ENCODE measurements at regions not wholly inside any gene's neighbourhood (a gene's known extent, or its start where the extent isn't known, plus 50 kb on each side); places are given as distances from the start of the nearest gene placed in this dataset.

DNA sequence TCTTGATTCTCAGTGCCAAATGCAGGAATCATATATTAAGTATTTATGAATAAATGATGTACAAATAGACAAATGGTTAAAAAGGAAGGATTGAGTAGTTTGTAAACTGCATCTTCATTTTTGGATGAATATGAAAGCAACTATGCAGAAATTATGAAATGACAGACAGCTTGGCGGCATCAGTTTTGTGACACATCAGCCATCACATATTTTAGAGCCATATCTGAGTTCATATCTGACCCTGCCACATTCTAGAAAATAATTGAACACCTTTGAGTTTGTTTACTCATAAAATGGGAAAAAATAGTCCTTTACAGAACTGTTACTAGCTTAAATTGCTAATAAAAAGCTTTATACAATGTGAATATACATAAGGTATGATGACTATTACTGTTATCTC is 448.2 kb downstream of the KIF20B start:
- no peak overlapping the region for H3K27ac ChIP-seq
- no peaks in the 10 kb centered on the region for H3K36me3 ChIP-seq
- 94% methylated on average over 1 of the region's 1 CpG for WGBS
- H3K4me3 ChIP-seq = no peak overlapping the region
- H3K9me3 ChIP-seq = no peaks in the 10 kb centered on the region
- intact Hi-C loops (cut with DNase I) = no loop called here
- no peaks in the 10 kb centered on the region for H3K27me3 ChIP-seq (replicated peaks; ENCODE audit: insufficient read depth)
- DNase-seq (ENCODE audit: low spot score) = no peak
- H3K4me1 ChIP-seq (replicated peaks) = no peaks in the 10 kb centered on the region
- TF ChIP-seq CTCF (IDR thresholded peaks at IDR 0.05) (no peak), POLR2A (IDR thresholded peaks at IDR 0.05) (no peak), POLR2AphosphoS5 (IDR thresholded peaks at IDR 0.05) (no peak)

DNA sequence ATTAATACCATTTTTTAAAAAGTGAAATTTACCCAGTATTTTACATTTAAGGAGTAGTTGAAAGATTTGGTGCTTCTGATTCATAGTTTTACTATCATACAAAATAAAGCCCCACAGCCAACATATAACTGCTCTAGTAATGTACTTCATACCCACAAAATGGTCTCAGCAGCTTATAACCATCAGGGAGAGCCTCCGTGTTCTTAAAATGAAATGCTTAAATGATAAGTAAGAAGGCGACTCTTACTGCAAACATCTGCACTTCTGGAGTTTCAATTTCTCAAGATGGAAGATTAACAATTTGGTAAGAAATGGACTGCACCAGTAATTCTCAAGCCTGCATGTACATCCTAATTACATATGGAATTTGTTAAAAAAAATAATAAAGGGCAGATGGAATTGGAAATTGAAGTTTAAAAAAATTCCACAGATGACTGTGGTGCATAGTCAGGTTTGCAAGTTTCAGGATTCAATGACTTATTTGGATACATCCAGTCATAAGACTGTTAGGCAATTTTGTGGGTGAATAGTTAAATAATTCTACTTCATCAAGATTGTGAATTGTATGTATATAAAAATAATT is 461.0 kb downstream of the KIF20B start:
- Histone ChIP-seq H3K9me3 (no peaks in the 10 kb centered on the region), H3K4me3 (no peak overlapping the region), H3K36me3 (no peaks in the 10 kb centered on the region), H3K4me1 (replicated peaks) (no peaks in the 10 kb centered on the region), H3K27ac (no peak overlapping the region), H3K27me3 (replicated peaks; ENCODE audit: insufficient read depth) (no peaks in the 10 kb centered on the region)
- 92% methylated on average over 2 of the region's 2 CpGs for WGBS
- TF ChIP-seq CTCF (IDR thresholded peaks at IDR 0.05) = no peak
- intact Hi-C loops (cut with DNase I) = no loop called here
- DNase-seq (ENCODE audit: low spot score) = no peak

DNA sequence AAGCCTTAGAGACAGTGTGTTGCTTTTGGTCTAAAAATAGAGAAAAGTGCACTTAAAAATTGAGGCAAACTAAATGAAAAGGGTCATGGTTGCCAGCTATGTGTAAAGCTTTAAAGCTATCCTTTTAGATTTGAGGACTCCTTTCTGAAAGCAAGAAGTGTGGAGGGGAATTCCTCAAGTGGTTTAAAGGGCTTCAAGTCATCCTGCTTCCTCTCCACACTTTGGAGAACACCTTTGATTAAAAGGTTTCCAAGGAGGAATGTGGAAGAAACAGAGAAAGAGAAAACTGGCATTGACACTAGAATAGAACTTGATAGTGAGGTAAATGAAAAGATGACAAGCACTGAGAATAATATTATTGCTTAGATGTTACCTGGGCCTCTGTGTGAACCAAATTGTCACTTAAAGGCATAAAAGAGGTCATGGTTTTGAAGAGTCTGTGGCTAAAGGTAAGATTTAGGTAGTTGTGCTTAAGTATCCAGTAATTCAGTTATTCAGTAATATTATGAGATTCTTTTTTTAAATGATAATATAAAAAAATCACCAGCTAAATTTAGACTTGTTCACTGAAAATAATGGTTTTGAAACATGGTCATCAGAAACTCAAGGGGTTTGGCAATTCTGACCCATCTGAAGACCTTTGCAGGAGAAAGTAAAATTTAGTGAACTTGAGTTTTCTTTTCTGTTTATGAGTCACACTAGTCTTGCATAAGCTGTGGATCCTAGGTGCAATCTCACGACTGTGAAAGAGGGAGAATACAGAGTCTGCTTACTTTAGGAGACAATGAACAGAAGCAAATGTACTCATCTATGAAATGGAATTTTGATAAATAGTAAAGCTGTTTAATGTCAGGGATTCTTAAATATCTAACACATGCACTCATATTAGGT is 466.0 kb downstream of the KIF20B start:
- Histone ChIP-seq H3K36me3 (no peaks in the 10 kb centered on the region), H3K27me3 (replicated peaks; ENCODE audit: insufficient read depth) (no peaks in the 10 kb centered on the region), H3K4me1 (replicated peaks) (no peaks in the 10 kb centered on the region), H3K27ac (no peak overlapping the region), H3K4me3 (no peak overlapping the region), H3K9me3 (no peaks in the 10 kb centered on the region)
- DNase-seq (ENCODE audit: low spot score) = no peak
- no peak for TF ChIP-seq CTCF (IDR thresholded peaks at IDR 0.05)
- intact Hi-C loops (cut with DNase I) = no loop called here
- 34% methylated on average over 1 of the region's 1 CpG for WGBS

- no peaks in the 10 kb centered on the region for H3K27me3 ChIP-seq (replicated peaks; ENCODE audit: insufficient read depth)
- no peak for DNase-seq (ENCODE audit: low spot score)
- no peaks in the 10 kb centered on the region for H3K36me3 ChIP-seq
- TF ChIP-seq CTCF (IDR thresholded peaks at IDR 0.05) = no peak
- TF ChIP-seq POLR2A (IDR thresholded peaks at IDR 0.05) = no peak
- no peak for TF ChIP-seq POLR2AphosphoS5 (IDR thresholded peaks at IDR 0.05)
- H3K9me3 ChIP-seq = no peaks in the 10 kb centered on the region
- WGBS = 91% methylated on average over 7 of the region's 7 CpGs
- H3K4me3 ChIP-seq = no peak overlapping the region
- no peaks in the 10 kb centered on the region for H3K4me1 ChIP-seq (replicated peaks)
- intact Hi-C loops (cut with DNase I) = no loop called here
- no peak overlapping the region for H3K27ac ChIP-seq
Observed at GRCh38 chr10:90168244-90168643, 466.9 kb downstream of the KIF20B start.
